Right cardiac atrium (tissue), 5 donors: ENCODE measurements at regions not wholly inside any gene's neighbourhood (a gene's known extent, or its start where the extent isn't known, plus 50 kb on each side); places are given as distances from the start of the nearest gene placed in this dataset.

Source experiments
- ATAC-seq, 2 donors: fragments of 200-7000 bp; cut with Tn5 transposase; one replicate each; pipeline versions ENCODE4 v1.8.0 to v1.9.1; 2020; ENCODE audit warnings: moderate library complexity in 2 of 2, mild to moderate bottlenecking in 1 of 2
- DNase-seq, 3 donors: peaks; one replicate each; pipeline ENCODE4 v3.0.0-alpha.2; 2020
- H3K27ac ChIP-seq: one replicate; pipeline ENCODE4 v1.5.1; 2013; ENCODE audit warnings: mild to moderate bottlenecking, low read length, control low read depth, moderate library complexity
- H3K27me3 ChIP-seq: one replicate; pipeline ENCODE4 v1.6.1; 2013; ENCODE audit not compliant: control insufficient read depth, insufficient read depth
- H3K4me1 ChIP-seq: one replicate; pipeline ENCODE4 v1.6.1; 2013; ENCODE audit warnings: low read length; ENCODE audit not compliant: control insufficient read depth, insufficient read depth
- H3K4me3 ChIP-seq: one replicate; pipeline ENCODE4 v1.5.1; 2013; ENCODE audit warnings: low read length, control low read depth
- H3K9me3 ChIP-seq: one replicate; pipeline ENCODE4 v1.6.1; 2013; ENCODE audit warnings: low read length; ENCODE audit not compliant: control insufficient read depth
- WGBS: extraction: QIAGEN DNeasy Blood & Tissue Kit; methylation state at CpG from one replicate; pipeline ENCODE4 v1.1.7; 2013; 5-methylcytosine and 5-hydroxymethylcytosine counted together
- intact Hi-C, 4 donors: fragments of 100-400 bp; cut with DNase I; formaldehyde crosslinking; loops; one replicate each; pipeline versions ENCODE4 v1.11.0 to v1.14.0; 2022 to 2023
- donor health status: healthy with polysubstance abuse.
- donor health status: DM: no; HTN: yes; CAD: no.
- donor health status: DM: no; HTN: no; CAD: no.
- donor health status: DM: no; HTN: yes; CAD: no; lungs with severe emphysema.
- donor health status: DM: yes; HTN: yes; CAD: no.

DNA sequence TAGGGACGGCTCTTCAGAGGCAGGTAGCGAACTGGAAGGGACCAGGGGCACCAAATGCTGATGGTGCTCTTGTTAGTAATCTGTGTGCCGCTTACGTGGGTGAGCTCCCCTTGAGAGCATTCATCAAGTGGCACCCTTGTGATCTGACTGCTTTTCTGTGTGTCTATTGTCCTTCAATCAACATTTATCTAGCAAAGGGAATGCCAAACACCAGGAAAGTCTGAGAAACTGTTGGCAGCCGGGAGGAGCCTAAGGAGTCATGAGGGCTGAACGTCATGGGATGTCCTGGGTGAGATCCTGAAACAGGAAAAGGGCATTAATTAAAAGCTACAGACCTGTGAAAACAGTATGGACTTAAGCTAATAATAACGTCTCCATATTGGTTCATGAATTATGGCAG, 733.1 kb downstream of the TYW1 start:
- no peaks in the 10 kb centered on the region for H3K9me3 ChIP-seq
- no peaks in the 10 kb centered on the region for H3K27me3 ChIP-seq
- no peak for ATAC-seq
- no peak overlapping the region for H3K27ac ChIP-seq
- no peak for DNase-seq
- intact Hi-C loops: no loop called here
- no peaks in the 10 kb centered on the region for H3K4me1 ChIP-seq
- H3K4me3 ChIP-seq: no peak overlapping the region
- WGBS: 62% methylated on average over 7 of the region's 7 CpGs

DNA sequence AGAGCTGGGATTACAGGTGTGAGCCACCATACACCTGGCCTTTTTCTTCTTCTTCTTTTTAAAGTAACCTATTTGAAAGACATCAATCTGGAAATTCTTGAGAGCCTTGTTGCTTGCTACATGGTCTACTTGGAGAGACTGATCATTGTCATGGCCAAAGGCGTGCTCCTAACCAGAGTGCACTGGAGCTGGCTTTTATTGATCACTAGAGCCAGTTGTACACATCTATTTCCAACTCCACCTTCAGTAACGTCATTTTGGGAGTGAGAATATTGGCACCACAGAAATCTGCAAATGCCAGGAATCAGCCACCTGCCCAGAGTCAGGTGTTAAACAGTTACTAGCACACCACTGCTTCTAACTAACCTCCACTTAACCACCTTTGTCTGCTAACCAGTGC, 735.1 kb downstream of the TYW1 start:
- 79% methylated on average over 2 of the region's 2 CpGs for WGBS
- intact Hi-C loops: no loop called here
- DNase-seq: no peak
- Histone ChIP-seq H3K4me1 (no peaks in the 10 kb centered on the region), H3K27ac (no peak overlapping the region), H3K9me3 (no peaks in the 10 kb centered on the region), H3K4me3 (no peak overlapping the region), H3K27me3 (no peaks in the 10 kb centered on the region)
- ATAC-seq: no peak

DNA sequence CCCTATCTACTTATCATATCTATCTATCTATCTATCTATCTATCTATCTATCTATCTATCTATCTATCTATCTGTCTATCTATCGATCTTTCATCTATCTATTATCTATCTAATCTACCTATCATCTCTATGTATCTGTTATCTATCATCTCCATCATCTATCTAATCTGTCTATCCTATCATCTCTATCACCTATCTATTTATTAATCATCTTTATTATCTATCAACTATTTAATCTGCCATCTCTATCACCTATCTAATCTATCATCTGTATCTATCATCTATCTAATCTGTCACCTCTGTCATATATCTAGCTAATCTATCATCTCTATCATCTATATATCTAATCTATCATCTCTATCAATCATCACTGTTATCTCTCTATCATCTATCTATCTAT, 736.3 kb downstream of the TYW1 start:
- ATAC-seq: no peak
- Histone ChIP-seq H3K4me1 (no peaks in the 10 kb centered on the region), H3K27me3 (no peaks in the 10 kb centered on the region), H3K9me3 (no peaks in the 10 kb centered on the region), H3K4me3 (no peak overlapping the region), H3K27ac (no peak overlapping the region)
- no peak for DNase-seq
- WGBS: 78% methylated on average over 1 of the region's 1 CpG
- intact Hi-C loops: no loop called here

DNA sequence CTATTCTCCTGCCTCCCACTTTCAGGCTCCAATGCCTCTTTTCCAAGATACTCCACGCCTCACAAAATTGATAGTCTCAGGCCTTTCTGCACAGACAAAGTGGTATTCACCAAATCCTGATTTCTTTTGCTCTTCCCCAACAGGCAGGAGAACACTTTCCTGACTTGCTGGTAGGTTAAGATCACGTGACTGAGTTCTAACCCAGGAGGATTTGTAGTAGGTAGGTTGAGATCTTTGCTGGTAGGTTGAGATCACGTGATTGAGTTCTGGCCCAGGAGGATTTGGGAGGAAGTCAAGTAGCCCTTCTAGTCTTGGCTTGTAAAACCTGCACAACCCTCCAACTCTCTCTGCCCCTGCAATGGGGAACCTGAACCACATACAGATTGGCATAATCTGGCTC, 741.5 kb downstream of the TYW1 start:
- WGBS: 74% methylated on average over 3 of the region's 3 CpGs
- no peaks in the 10 kb centered on the region for H3K4me1 ChIP-seq
- intact Hi-C loops: no loop called here
- no peaks in the 10 kb centered on the region for H3K9me3 ChIP-seq
- H3K27me3 ChIP-seq: no peaks in the 10 kb centered on the region
- no peak for ATAC-seq
- no peak overlapping the region for H3K4me3 ChIP-seq
- H3K27ac ChIP-seq: no peak overlapping the region
- DNase-seq: no peak

DNA sequence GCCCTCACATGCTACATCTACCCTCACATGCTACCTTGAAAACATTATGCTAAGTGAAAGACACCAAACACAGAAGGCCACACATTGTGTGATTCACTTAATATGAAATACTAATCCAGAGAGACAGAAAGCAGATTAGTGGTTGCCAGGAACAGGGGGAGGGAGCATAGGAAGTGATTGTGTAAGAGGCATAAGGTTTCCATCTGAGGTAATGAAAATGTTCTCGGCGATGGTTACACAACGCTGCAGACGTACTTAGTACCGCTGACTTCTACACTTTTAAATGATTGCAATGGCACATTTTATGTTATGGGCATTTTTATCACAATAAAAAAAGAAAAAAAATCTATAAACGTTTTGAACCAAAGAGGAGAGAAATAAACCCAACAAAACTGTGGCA, 742.3 kb downstream of the TYW1 start:
- Histone ChIP-seq H3K27me3 (no peaks in the 10 kb centered on the region), H3K27ac (no peak overlapping the region), H3K4me3 (no peak overlapping the region), H3K9me3 (no peaks in the 10 kb centered on the region), H3K4me1 (no peaks in the 10 kb centered on the region)
- DNase-seq: peak in 1 of 3 donors; percentile 27
- ATAC-seq: peak; percentile 65 to 92
- intact Hi-C loops: no loop called here
- 43% methylated on average over 6 of the region's 6 CpGs for WGBS

DNA sequence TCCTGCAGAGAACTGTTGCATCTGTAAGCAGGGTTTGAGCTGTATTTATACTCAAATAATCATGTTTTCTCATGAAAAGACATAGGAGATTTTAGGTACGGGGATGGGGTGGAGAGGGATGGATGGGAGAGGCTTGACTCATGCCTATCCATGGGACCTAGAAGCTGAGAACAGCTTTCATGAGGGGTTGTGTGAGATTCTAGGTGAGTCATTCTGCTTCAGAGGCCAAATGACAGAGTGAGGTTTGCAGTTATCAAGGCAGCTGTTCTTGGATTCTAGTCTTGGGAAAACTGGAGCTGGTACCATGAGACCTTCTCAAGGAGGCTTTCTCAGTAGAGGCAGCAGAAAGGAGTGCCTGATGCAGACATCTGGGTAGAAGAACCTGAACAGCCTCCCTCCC, 746.9 kb downstream of the TYW1 start:
- Histone ChIP-seq H3K4me1 (no peaks in the 10 kb centered on the region), H3K27me3 (no peaks in the 10 kb centered on the region), H3K9me3 (no peaks in the 10 kb centered on the region), H3K27ac (no peak overlapping the region), H3K4me3 (no peak overlapping the region)
- WGBS: 92% methylated on average over 1 of the region's 1 CpG
- DNase-seq: no peak
- ATAC-seq: no peak
- intact Hi-C loops: no loop called here

DNA sequence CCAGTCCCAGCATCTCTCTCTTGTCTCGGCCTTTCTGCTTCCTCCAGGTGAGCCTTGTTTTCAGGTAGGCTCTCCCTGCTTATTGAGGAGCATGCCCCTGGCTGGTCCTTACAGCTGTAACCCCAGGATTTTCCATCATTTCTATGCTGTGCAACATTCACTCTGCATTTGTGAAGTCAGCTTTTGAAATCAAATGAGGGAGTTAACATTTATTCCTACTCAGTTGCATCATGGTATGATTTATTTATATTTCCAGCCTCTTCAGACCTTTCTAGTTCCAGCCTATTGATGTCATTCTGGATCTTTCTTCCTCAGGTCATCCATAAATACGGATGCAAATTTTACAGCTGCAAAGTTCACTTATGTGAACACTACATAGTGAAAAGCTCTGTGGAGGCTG, 755.6 kb downstream of the TYW1 start:
- Histone ChIP-seq H3K27ac (no peak overlapping the region), H3K27me3 (no peaks in the 10 kb centered on the region), H3K4me1 (no peaks in the 10 kb centered on the region), H3K9me3 (no peaks in the 10 kb centered on the region), H3K4me3 (no peak overlapping the region)
- 79% methylated on average over 2 of the region's 2 CpGs for WGBS
- intact Hi-C loops: no loop called here
- ATAC-seq (no peak), DNase-seq (no peak)

DNA sequence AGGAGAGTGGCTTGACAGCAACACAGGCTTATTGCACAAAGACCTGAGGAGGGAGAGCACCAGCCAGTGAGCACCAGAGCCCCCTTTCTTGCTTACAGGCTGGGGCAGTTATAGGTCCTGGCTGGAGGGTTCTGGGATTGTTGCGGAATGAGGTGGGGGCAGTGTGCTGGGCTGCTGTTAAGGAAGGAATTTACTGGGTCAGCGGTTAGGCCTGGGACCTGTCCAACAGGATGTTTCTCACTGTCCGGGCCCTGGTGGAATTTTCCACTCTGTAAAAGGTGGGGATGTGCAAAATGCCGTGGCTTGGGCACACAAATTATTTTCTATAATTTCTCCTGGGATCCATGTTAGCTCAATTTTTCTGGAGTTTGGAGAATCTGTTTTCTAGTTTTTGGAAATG, 757.3 kb downstream of the TYW1 start:
- WGBS: 71% methylated on average over 4 of the region's 4 CpGs
- no peak for DNase-seq
- H3K9me3 ChIP-seq: no peaks in the 10 kb centered on the region
- no peaks in the 10 kb centered on the region for H3K27me3 ChIP-seq
- no peak overlapping the region for H3K4me3 ChIP-seq
- ATAC-seq: no peak
- no peaks in the 10 kb centered on the region for H3K4me1 ChIP-seq
- intact Hi-C loops: no loop called here
- H3K27ac ChIP-seq: no peak overlapping the region

DNA sequence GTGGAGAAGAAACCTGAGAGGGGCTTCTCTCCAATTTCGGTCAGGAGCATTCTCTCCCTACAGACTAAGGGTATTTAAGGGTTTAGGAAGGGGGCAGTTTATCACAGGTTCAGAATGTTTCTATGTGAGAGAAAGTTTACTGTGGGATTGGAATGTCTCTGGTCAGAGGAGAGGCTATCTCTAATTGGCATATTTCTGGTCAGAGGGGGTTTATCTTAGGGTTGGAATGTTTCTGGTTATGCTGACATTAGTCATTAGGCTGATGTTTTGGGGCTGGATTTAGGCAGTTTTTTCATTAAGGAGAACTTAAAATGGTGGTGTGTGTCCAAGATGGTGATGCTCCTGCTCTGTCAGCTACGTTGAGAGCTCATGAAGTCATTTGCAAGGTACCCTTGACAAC, 758.0 kb downstream of the TYW1 start:
- intact Hi-C loops: no loop called here
- WGBS: 72% methylated on average over 2 of the region's 2 CpGs

DNA sequence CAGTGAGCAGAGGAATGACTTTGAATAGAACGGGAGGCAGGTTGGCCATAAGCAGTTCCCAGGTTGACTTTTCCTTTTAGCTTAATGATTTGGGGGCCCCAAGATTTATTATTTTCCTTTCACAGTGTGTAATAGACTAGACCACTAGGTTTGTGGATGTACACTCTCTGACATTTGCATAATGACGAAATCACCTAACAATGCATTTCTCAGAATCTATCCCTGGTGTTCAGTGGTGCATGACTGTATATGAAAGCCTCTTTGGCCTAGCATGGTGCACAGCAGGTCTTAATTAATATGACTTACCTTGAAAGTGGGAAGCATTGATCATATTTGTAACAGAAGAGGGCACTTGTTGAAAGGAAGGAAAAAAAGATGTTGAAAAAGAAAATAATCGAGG, 761.9 kb downstream of the TYW1 start:
- Histone ChIP-seq H3K27me3 (no peaks in the 10 kb centered on the region), H3K4me1 (no peaks in the 10 kb centered on the region), H3K27ac (no peak overlapping the region), H3K4me3 (no peak overlapping the region), H3K9me3 (no peaks in the 10 kb centered on the region)
- intact Hi-C loops: no loop called here
- DNase-seq: no peak
- 85% methylated on average over 3 of the region's 3 CpGs for WGBS
- ATAC-seq: no peak

More for the DNA sequence above, 758.0 kb downstream of the TYW1 start:
- H3K4me1 ChIP-seq: no peaks in the 10 kb centered on the region
- no peaks in the 10 kb centered on the region for H3K9me3 ChIP-seq
- H3K27ac ChIP-seq: no peak overlapping the region
- ATAC-seq (no peak), DNase-seq (no peak)
- no peaks in the 10 kb centered on the region for H3K27me3 ChIP-seq
- no peak overlapping the region for H3K4me3 ChIP-seq

DNA sequence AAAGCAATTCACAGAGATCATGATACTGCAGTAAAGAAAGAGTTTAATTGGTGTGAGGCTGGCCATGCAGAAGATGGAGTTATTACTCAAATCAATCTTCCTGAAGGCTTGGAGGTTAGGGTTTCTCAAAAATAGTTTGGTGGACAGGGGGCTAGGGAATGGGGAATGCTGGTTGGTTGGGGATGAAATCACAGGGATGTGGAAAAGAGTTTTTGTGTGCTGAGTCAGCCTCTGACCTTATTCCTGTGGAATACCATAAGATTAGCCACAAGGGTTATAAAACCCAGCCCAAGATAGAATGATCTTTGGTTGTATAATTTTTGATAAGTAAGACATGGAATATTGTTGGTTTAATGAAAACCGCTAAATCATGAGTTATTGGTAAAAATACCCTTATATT, 764.3 kb downstream of the TYW1 start:
- DNase-seq: no peak
- ATAC-seq: no peak
- no peak overlapping the region for H3K27ac ChIP-seq

DNA sequence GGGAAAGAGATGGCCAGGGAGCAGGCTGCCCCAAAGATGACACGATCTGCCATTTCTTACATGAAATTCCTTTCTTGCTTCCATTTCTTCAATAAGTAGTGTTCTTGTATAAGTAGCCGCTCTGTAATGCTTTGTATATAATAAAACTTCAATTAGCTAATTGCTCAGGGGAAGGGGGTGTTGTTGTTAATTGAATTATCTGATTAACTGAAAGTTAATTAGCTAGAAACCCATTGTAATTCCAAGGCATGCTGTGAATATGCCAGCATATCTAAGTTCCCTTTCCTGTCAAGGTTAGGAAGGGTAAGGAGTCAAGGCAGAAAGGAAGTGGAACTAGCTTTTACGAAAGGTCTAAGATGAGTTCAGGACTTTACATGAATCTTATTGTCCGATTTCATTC, 765.9 kb downstream of the TYW1 start:
- ATAC-seq: no peak
- WGBS: 76% methylated on average over 4 of the region's 4 CpGs
- DNase-seq: no peak
- H3K27me3 ChIP-seq: no peaks in the 10 kb centered on the region
- H3K4me1 ChIP-seq: no peaks in the 10 kb centered on the region
- intact Hi-C loops: no loop called here
- H3K9me3 ChIP-seq: peaks cover 4% of the 10 kb centered on the region
- no peak overlapping the region for H3K27ac ChIP-seq
- H3K4me3 ChIP-seq: no peak overlapping the region

More for the DNA sequence above, 764.3 kb downstream of the TYW1 start:
- intact Hi-C loops: no loop called here
- Histone ChIP-seq H3K4me3 (no peak overlapping the region), H3K27me3 (no peaks in the 10 kb centered on the region), H3K9me3 (no peaks in the 10 kb centered on the region), H3K4me1 (no peaks in the 10 kb centered on the region)
- WGBS: 95% methylated on average over 1 of the region's 1 CpG
